K562 (cell line): ENCODE measurements at regions not wholly inside any gene's neighbourhood (a gene's known extent, or its start where the extent isn't known, plus 50 kb on each side); places are given as distances from the start of the nearest gene placed in this dataset.

Source experiments
- ATF7 ChIP-seq: fragments of 450-650 bp; IDR thresholded peaks from 2 replicates; pipeline ENCODE4 v1.7.1; 2014; ENCODE audit warnings: mild to moderate bottlenecking, moderate library complexity
- BDP1 ChIP-seq: IDR thresholded peaks from 3 replicates; pipeline ENCODE4 v1.6.1; 2011; ENCODE audit not compliant: insufficient read length, insufficient read depth
- CBX2 ChIP-seq: fragments of 200-600 bp; sonication (generic); IDR thresholded peaks from one replicate; pipeline ENCODE4 v1.6.1; 2012; ENCODE audit warnings: mild to moderate bottlenecking, low read length, inconsistent platforms; ENCODE audit not compliant: insufficient read depth, poor library complexity, severe bottlenecking
- CEBPG ChIP-seq, 3 experiments: fragments of 200-800 bp in 1 of 3; sonication (Bioruptor generic) in 1 of 3; sonication (generic) in 1 of 3; formaldehyde crosslinking in 1 of 3; IDR thresholded peaks in 2 of 3; conservative IDR thresholded peaks in 1 of 3; 2 replicates each; pipeline versions ENCODE4 v1.6.1 to v1.8.0; 2016 to 2022; ENCODE audit warnings: missing compliant biosample characterization in 2 of 3, missing genetic modification characterization in 2 of 3, mild to moderate bottlenecking in 1 of 3, missing genetic modification reagents in 1 of 3
- FOXJ3 ChIP-seq: sonication (generic); formaldehyde crosslinking; IDR thresholded peaks from 2 replicates; pipeline ENCODE4 v1.4.0; 2020; ENCODE audit warnings: mild to moderate bottlenecking, missing genetic modification reagents
- FOXO4 ChIP-seq: fragments of 450-650 bp; formaldehyde crosslinking; IDR thresholded peaks from 2 replicates; pipeline ENCODE4 v1.4.0; 2020; ENCODE audit warnings: mild to moderate bottlenecking, moderate library complexity
- HMG20A ChIP-seq: fragments of 450-650 bp; formaldehyde crosslinking; conservative IDR thresholded peaks from 2 replicates; pipeline ENCODE4 v1.4.0; 2020; ENCODE audit warnings: mild to moderate bottlenecking, mixed read lengths
- ID3 ChIP-seq, 2 experiments: fragments of 250-450 bp in 1 of 2; fragments of 450-650 bp in 1 of 2; sonication (Bioruptor Pico) in 1 of 2; IDR thresholded peaks; 2 replicates each; pipeline versions ENCODE4 v1.6.1 to v1.8.0; 2016 to 2021; ENCODE audit warnings: mild to moderate bottlenecking in 2 of 2, moderate library complexity in 2 of 2, missing compliant biosample characterization in 1 of 2, missing genetic modification characterization in 1 of 2
- KHSRP ChIP-seq: fragments of 450-650 bp; IDR thresholded peaks from 2 replicates; pipeline ENCODE4 v1.6.1; 2017
- MBD1 ChIP-seq: fragments of 250-450 bp; sonication (Bioruptor Pico); IDR thresholded peaks from 2 replicates; pipeline ENCODE4 v1.8.0; 2022; ENCODE audit warnings: inconsistent platforms
- MITF ChIP-seq: IDR thresholded peaks from 2 replicates; pipeline ENCODE4 v1.6.1; 2014; ENCODE audit warnings: antibody characterized with exemption
- NFE2L1 ChIP-seq: fragments of 450-650 bp; IDR thresholded peaks from 2 replicates; pipeline ENCODE4 v1.6.1; 2016; ENCODE audit warnings: missing genetic modification characterization, low read depth, mild to moderate bottlenecking, missing compliant biosample characterization, moderate library complexity, borderline replicate concordance
- PHF20 ChIP-seq: fragments of 450-650 bp; IDR thresholded peaks from 2 replicates; pipeline ENCODE4 v1.6.1; 2018; ENCODE audit not compliant: partially characterized antibody
- RBM17 ChIP-seq: fragments of 200-400 bp; formaldehyde crosslinking; IDR thresholded peaks from 2 replicates; pipeline ENCODE4 v1.6.1; 2017; ENCODE audit warnings: low read depth, mild to moderate bottlenecking, low read length, borderline replicate concordance
- SRSF3 ChIP-seq: fragments of 200-400 bp; formaldehyde crosslinking; IDR thresholded peaks from 2 replicates; pipeline ENCODE4 v1.6.1; 2016; ENCODE audit warnings: mild to moderate bottlenecking, low read length, moderate library complexity; ENCODE audit not compliant: insufficient read depth
- TAF9B ChIP-seq: fragments of 450-650 bp; IDR thresholded peaks from 2 replicates; pipeline ENCODE4 v1.6.1; 2018; ENCODE audit warnings: mild to moderate bottlenecking; ENCODE audit not compliant: partially characterized antibody
- THRAP3 ChIP-seq: fragments of 450-650 bp; IDR thresholded peaks from 2 replicates; pipeline ENCODE4 v1.6.1; 2016; ENCODE audit warnings: mild to moderate bottlenecking, inconsistent platforms, borderline replicate concordance
- THRB ChIP-seq: fragments of 450-650 bp; formaldehyde crosslinking; conservative IDR thresholded peaks from 2 replicates; pipeline ENCODE4 v1.4.0; 2022; ENCODE audit warnings: mild to moderate bottlenecking, missing genetic modification characterization
- ZNF24 ChIP-seq: fragments of 450-650 bp; IDR thresholded peaks from 2 replicates; pipeline ENCODE4 v1.6.1; 2016
- ZNF699 ChIP-seq: fragments of 250-450 bp; sonication (Bioruptor Pico); IDR thresholded peaks from 2 replicates; pipeline ENCODE4 v1.8.0; 2021; ENCODE audit warnings: mild to moderate bottlenecking, moderate library complexity; ENCODE audit not compliant: insufficient replicate concordance

GRCh38 chr14:21734457-21735074 lies 60.9 kb upstream of the OR4E1 start (continued):
- TF ChIP-seq ID3 (CRISPR knock-in tag; IDR thresholded peaks at IDR 0.05), result no peak
- no peak for TF ChIP-seq ID3 (tag; IDR thresholded peaks at IDR 0.05)
- no peak for TF ChIP-seq ZNF699 (CRISPR knock-in tag)
- TF ChIP-seq ATF7, result no peak
- no peak for TF ChIP-seq CEBPG (CRISPR knock-in tag; IDR thresholded peaks at IDR 0.05)
- no peak for TF ChIP-seq CEBPG (tag; conservative IDR thresholded peaks at IDR 0.05 in 1 of 2, IDR thresholded peaks at IDR 0.05 in 1 of 2)
- no peak for TF ChIP-seq FOXJ3 (CRISPR knock-in tag)
- TF ChIP-seq CBX2, result no peak
- TF ChIP-seq THRB (CRISPR knock-in tag), result no peak
- no peak for TF ChIP-seq ZNF24
- TF ChIP-seq RBM17, result no peak
- no peak for TF ChIP-seq SRSF3
- no peak for TF ChIP-seq NFE2L1 (tag)
- no peak for TF ChIP-seq PHF20
- no peak for TF ChIP-seq FOXO4
- no peak for TF ChIP-seq MITF
- no peak for TF ChIP-seq KHSRP
- TF ChIP-seq BDP1, result no peak
- no peak for TF ChIP-seq TAF9B
- no peak for TF ChIP-seq MBD1
- TF ChIP-seq THRAP3, result no peak
- TF ChIP-seq HMG20A (CRISPR knock-in tag), result no peak
